Breast epithelium (tissue), 3 donors: ENCODE measurements at regions not wholly inside any gene's neighbourhood (a gene's known extent, or its start where the extent isn't known, plus 50 kb on each side); places are given as distances from the start of the nearest gene placed in this dataset.
"Not testable (repeated sequence)": the region's sequence is repeated elsewhere in the genome, so short reads cannot be mapped to it uniquely, and the experiment has no call there.

Experiments used
- CTCF ChIP-seq, 3 donors: fragments of 450-650 bp; IDR thresholded peaks; one replicate each; pipeline ENCODE4 v1.5.1; 2016 to 2017; ENCODE audit warnings: antibody characterized with exemption in 3 of 3, mild to moderate bottlenecking in 3 of 3, moderate library complexity in 3 of 3
- POLR2A ChIP-seq: fragments of 450-650 bp; IDR thresholded peaks from one replicate; pipeline ENCODE4 v1.6.1; 2016; ENCODE audit warnings: antibody characterized with exemption, mild to moderate bottlenecking, moderate library complexity
- POLR2AphosphoS5 ChIP-seq, 3 donors: sonication (generic); formaldehyde crosslinking; IDR thresholded peaks; one replicate each; pipeline ENCODE4 v1.6.1; 2017; ENCODE audit warnings: antibody characterized with exemption in 3 of 3

- TF ChIP-seq CTCF (IDR thresholded peaks at IDR 0.05); POLR2A; POLR2AphosphoS5 (IDR thresholded peaks at IDR 0.05): not testable (repeated sequence)
Measured at GRCh38 chr11:12608678-12609077, 65.5 kb upstream of the TEAD1 start.
